ENCODE measurements at regions not wholly inside any gene's neighbourhood (a gene's known extent, or its start where the extent isn't known, plus 50 kb on each side); places are given as distances from the start of the nearest gene placed in this dataset.
"Not testable (repeated sequence)": the region's sequence is repeated elsewhere in the genome, so short reads cannot be mapped to it uniquely, and the experiment has no call there.

- DNase-seq = no peak
- H3K27me3 ChIP-seq = peaks cover 20% of the 10 kb centered on the region
Measured at GRCh38 chr4:8688041-8688907, 95.7 kb downstream of the CPZ start.

GRCh38 chr4:8687083-8687482 is 94.5 kb downstream of the CPZ start:
- Histone ChIP-seq H3K4me3 (no peak overlapping the region), H3K27ac (no peak overlapping the region), H3K27me3 (peaks cover 16% of the 10 kb centered on the region), H3K9me3 (replicated peaks) (no peaks in the 10 kb centered on the region), H3K36me3 (no peaks in the 10 kb centered on the region), H3K4me1 (no peaks in the 10 kb centered on the region)
- no peak for DNase-seq

More at GRCh38 chr4:8688041-8688907, 95.7 kb downstream of the CPZ start:
- H3K36me3 ChIP-seq = no peaks in the 10 kb centered on the region
- H3K27ac ChIP-seq = no peak overlapping the region
- no peaks in the 10 kb centered on the region for H3K4me1 ChIP-seq
- H3K4me3 ChIP-seq = no peak overlapping the region
- H3K9me3 ChIP-seq (replicated peaks) = no peaks in the 10 kb centered on the region

- Histone ChIP-seq H3K27ac (no peak overlapping the region), H3K36me3 (no peaks in the 10 kb centered on the region), H3K4me1 (no peaks in the 10 kb centered on the region), H3K9me3 (replicated peaks) (no peaks in the 10 kb centered on the region), H3K27me3 (peaks cover 14% of the 10 kb centered on the region), H3K4me3 (no peak overlapping the region)
- DNase-seq = no peak
Measured at GRCh38 chr4:8685831-8686230, 93.3 kb downstream of the CPZ start.

GRCh38 chr4:8683462-8683861 is 90.9 kb downstream of the CPZ start:
- Histone ChIP-seq H3K4me1 (no peaks in the 10 kb centered on the region), H3K27me3 (peaks cover 5% of the 10 kb centered on the region)
- no peak for DNase-seq

GRCh38 chr4:8682725-8683124 is 90.2 kb downstream of the CPZ start:
- Histone ChIP-seq H3K27ac (no peak overlapping the region), H3K27me3 (peaks cover 5% of the 10 kb centered on the region), H3K9me3 (replicated peaks) (no peaks in the 10 kb centered on the region; the same call in 1 of the 2 replicates), H3K4me1 (no peaks in the 10 kb centered on the region), H3K4me3 (no peak overlapping the region), H3K36me3 (no peaks in the 10 kb centered on the region)
- DNase-seq = no peak

More at GRCh38 chr4:8683462-8683861, 90.9 kb downstream of the CPZ start:
- Histone ChIP-seq H3K27ac (no peak overlapping the region), H3K9me3 (replicated peaks) (no peaks in the 10 kb centered on the region), H3K4me3 (no peak overlapping the region), H3K36me3 (no peaks in the 10 kb centered on the region)

- Histone ChIP-seq H3K27ac (no peak overlapping the region), H3K9me3 (replicated peaks) (no peaks in the 10 kb centered on the region; the same call in 1 of the 2 replicates), H3K27me3 (peaks cover 5% of the 10 kb centered on the region)
Measured at GRCh38 chr4:8682296-8682695, 89.7 kb downstream of the CPZ start.

GRCh38 chr4:8681391-8681790 is 88.8 kb downstream of the CPZ start:
- H3K4me1 ChIP-seq = no peaks in the 10 kb centered on the region
- peaks cover 5% of the 10 kb centered on the region for H3K27me3 ChIP-seq
- no peaks in the 10 kb centered on the region for H3K36me3 ChIP-seq
- H3K27ac ChIP-seq = no peak overlapping the region
- no peaks in the 10 kb centered on the region; the same call in 1 of the 2 replicates for H3K9me3 ChIP-seq (replicated peaks)
- DNase-seq = no peak
- H3K4me3 ChIP-seq = no peak overlapping the region

More at GRCh38 chr4:8682296-8682695, 89.7 kb downstream of the CPZ start:
- Histone ChIP-seq H3K4me3 (no peak overlapping the region), H3K4me1 (no peaks in the 10 kb centered on the region), H3K36me3 (no peaks in the 10 kb centered on the region)
- no peak for DNase-seq

- no peak for DNase-seq
- Histone ChIP-seq H3K4me3 (no peak overlapping the region), H3K4me1 (no peaks in the 10 kb centered on the region), H3K36me3 (no peaks in the 10 kb centered on the region), H3K9me3 (replicated peaks) (no peaks in the 10 kb centered on the region; the same call in 1 of the 2 replicates), H3K27me3 (peaks cover 5% of the 10 kb centered on the region), H3K27ac (no peak overlapping the region)
Measured at GRCh38 chr4:8679032-8679431, 86.5 kb downstream of the CPZ start.

GRCh38 chr4:8676676-8677075 is 84.1 kb downstream of the CPZ start:
- Histone ChIP-seq H3K4me3 (no peak overlapping the region), H3K4me1 (no peaks in the 10 kb centered on the region), H3K27ac (no peak overlapping the region), H3K36me3 (no peaks in the 10 kb centered on the region), H3K9me3 (replicated peaks) (no peaks in the 10 kb centered on the region; the same call in 1 of the 2 replicates), H3K27me3 (peaks cover 5% of the 10 kb centered on the region)
- no peak for DNase-seq

- no peaks in the 10 kb centered on the region; the same call in none of the 2 replicates for H3K27me3 ChIP-seq
- H3K9me3 ChIP-seq (replicated peaks) = no peaks in the 10 kb centered on the region; the same call in 1 of the 2 replicates
- H3K4me3 ChIP-seq = no peak overlapping the region
- no peaks in the 10 kb centered on the region for H3K4me1 ChIP-seq
- DNase-seq = no peak
- H3K27ac ChIP-seq = no peak overlapping the region
- no peaks in the 10 kb centered on the region for H3K36me3 ChIP-seq
Measured at GRCh38 chr4:8675906-8676305, 83.3 kb downstream of the CPZ start.

GRCh38 chr4:8675383-8675782 is 82.8 kb downstream of the CPZ start:
- H3K36me3 ChIP-seq = no peaks in the 10 kb centered on the region
- H3K4me3 ChIP-seq = no peak overlapping the region
- H3K9me3 ChIP-seq (replicated peaks) = no peaks in the 10 kb centered on the region; the same call in 1 of the 2 replicates
- H3K27me3 ChIP-seq = no peaks in the 10 kb centered on the region; the same call in 1 of the 2 replicates
- H3K4me1 ChIP-seq = no peaks in the 10 kb centered on the region
- no peak overlapping the region for H3K27ac ChIP-seq
- DNase-seq = peak; percentile 38 to 48

GRCh38 chr4:8674311-8674885 is 81.8 kb downstream of the CPZ start:
- Histone ChIP-seq H3K27ac (no peak overlapping the region), H3K4me3 (no peak overlapping the region), H3K9me3 (replicated peaks) (no peaks in the 10 kb centered on the region; the same call in 1 of the 2 replicates), H3K27me3 (no peaks in the 10 kb centered on the region; the same call in 1 of the 2 replicates), H3K4me1 (no peaks in the 10 kb centered on the region), H3K36me3 (no peaks in the 10 kb centered on the region)
- no peak for DNase-seq

- not testable (repeated sequence) for H3K4me3 ChIP-seq; H3K27ac ChIP-seq; H3K27me3 ChIP-seq; DNase-seq; H3K4me1 ChIP-seq; H3K9me3 ChIP-seq (replicated peaks); H3K36me3 ChIP-seq
Measured at GRCh38 chr4:8673106-8673505, 80.5 kb downstream of the CPZ start.

- H3K4me1 ChIP-seq = no peaks in the 10 kb centered on the region
- H3K27ac ChIP-seq = no peak overlapping the region
- no peak for DNase-seq
- H3K4me3 ChIP-seq = no peak overlapping the region
- no peaks in the 10 kb centered on the region for H3K9me3 ChIP-seq (replicated peaks)
- H3K36me3 ChIP-seq = no peaks in the 10 kb centered on the region
- no peaks in the 10 kb centered on the region; the same call in 1 of the 2 replicates for H3K27me3 ChIP-seq
Measured at GRCh38 chr4:8672486-8672885, 79.9 kb downstream of the CPZ start.

- Histone ChIP-seq H3K4me1 (no peaks in the 10 kb centered on the region), H3K36me3 (no peaks in the 10 kb centered on the region), H3K4me3 (no peak overlapping the region), H3K27me3 (no peaks in the 10 kb centered on the region; the same call in 1 of the 2 replicates), H3K27ac (no peak overlapping the region), H3K9me3 (replicated peaks) (no peaks in the 10 kb centered on the region)
- no peak for DNase-seq
Measured at GRCh38 chr4:8671712-8672290, 79.2 kb downstream of the CPZ start.

Data from SJCRH30 (cell line).